Stimulated activated CD4-positive, alpha-beta T cell treated with anti-CD3 and anti-CD28 coated beads, Interleukin-15, amount 100 ng/mL, for 1 hour (primary cell): ENCODE measurements at regions not wholly inside any gene's neighbourhood (a gene's known extent, or its start where the extent isn't known, plus 50 kb on each side); places are given as distances from the start of the nearest gene placed in this dataset.
"Not testable (repeated sequence)": the region's sequence is repeated elsewhere in the genome, so short reads cannot be mapped to it uniquely, and the experiment has no call there.

ENCODE experiments used
- DNase-seq, 2 donors: peaks; one replicate each; pipeline ENCODE4 v3.0.0-alpha.2; 2020; ENCODE audit warnings: low read depth in 1 of 2, low spot score in 1 of 2

GRCh38 chr3:30511524-30512251, 94.7 kb upstream of the TGFBR2 start:
- no peak for DNase-seq

- DNase-seq: no peak
These were observed 93.8 kb upstream of the TGFBR2 start for GRCh38 chr3:30512576-30512975.

GRCh38 chr3:30513374-30514152, 92.8 kb upstream of the TGFBR2 start:
- no peak for DNase-seq

- no peak for DNase-seq
These were observed 90.2 kb upstream of the TGFBR2 start for GRCh38 chr3:30516238-30516637.

- DNase-seq: no peak
These were observed 88.1 kb upstream of the TGFBR2 start for GRCh38 chr3:30518181-30518864.

GRCh38 chr3:30518872-30519271, 87.5 kb upstream of the TGFBR2 start:
- no peak for DNase-seq

GRCh38 chr3:30520699-30521098, 85.7 kb upstream of the TGFBR2 start:
- DNase-seq: no peak

GRCh38 chr3:30521156-30521715, 85.2 kb upstream of the TGFBR2 start:
- no peak for DNase-seq

- no peak for DNase-seq
These were observed 83.9 kb upstream of the TGFBR2 start for GRCh38 chr3:30522476-30522875.

- no peak for DNase-seq
These were observed 83.0 kb upstream of the TGFBR2 start for GRCh38 chr3:30523366-30523765.

- DNase-seq: no peak
These were observed 81.9 kb upstream of the TGFBR2 start for GRCh38 chr3:30524357-30525040.

GRCh38 chr3:30526031-30526430, 80.4 kb upstream of the TGFBR2 start:
- no peak for DNase-seq

- no peak for DNase-seq
These were observed 79.2 kb upstream of the TGFBR2 start for GRCh38 chr3:30527186-30527585.

GRCh38 chr3:30527720-30528119, 78.7 kb upstream of the TGFBR2 start:
- DNase-seq: no peak

- no peak for DNase-seq
These were observed 76.3 kb upstream of the TGFBR2 start for GRCh38 chr3:30530084-30530483.

GRCh38 chr3:30531017-30531570, 75.3 kb upstream of the TGFBR2 start:
- no peak for DNase-seq

GRCh38 chr3:30535525-30535924, 70.9 kb upstream of the TGFBR2 start:
- no peak for DNase-seq

- DNase-seq: no peak
These were observed 67.6 kb upstream of the TGFBR2 start for GRCh38 chr3:30538791-30539190.

- DNase-seq: no peak
These were observed 67.2 kb upstream of the TGFBR2 start for GRCh38 chr3:30539206-30539605.

- no peak for DNase-seq
These were observed 66.6 kb upstream of the TGFBR2 start for GRCh38 chr3:30539772-30540171.

GRCh38 chr3:30541156-30541555, 65.2 kb upstream of the TGFBR2 start:
- DNase-seq: not testable (repeated sequence)
